Heart left ventricle (tissue), 13 donors: ENCODE measurements at regions not wholly inside any gene's neighbourhood (a gene's known extent, or its start where the extent isn't known, plus 50 kb on each side); places are given as distances from the start of the nearest gene placed in this dataset.

ENCODE experiments used
- CTCF ChIP-seq, 12 donors: fragments of 200-600 bp; sonication (generic) in 4 of 12; IDR thresholded peaks; one replicate each; pipeline versions ENCODE4 v1.5.0 to v1.8.0; 2018 to 2022; ENCODE audit warnings: antibody characterized with exemption in 12 of 12, mild to moderate bottlenecking in 5 of 12
- POLR2A ChIP-seq, 2 donors: fragments of 450-650 bp; IDR thresholded peaks; one replicate each; pipeline ENCODE4 v1.6.1; 2017; ENCODE audit warnings: antibody characterized with exemption in 2 of 2, mild to moderate bottlenecking in 2 of 2, moderate library complexity in 2 of 2
- donor health status: ischemic (EF 13 %, LVEDD 7.1; RV severe dilation, severe dysfunction).
- donor health status: DM: no; HTN: yes; CAD: no.
- donor health status: DM: no; HTN: no; CAD: no.
- donor health status: ischemic (EF 25% LVEDD 6.9; RV normal size, moderate dysfunction).
- donor health status: ischemic (EF 25% LVEDD 5.7; RV mildly dilated, moderate dysfunction).
- donor health status: ischemic (EF 35%, LVEDD 5.7; RV mildly dilated, moderate dysfunction).
- donor health status: nonischemic (EF 11% LVEDD 7.7; RV severe dilation, severe dysfunction).
- donor health status: DM: yes; HTN: yes; CAD: no.
- donor health status: PGD.
- donor health status: ischemic (EF 29% LVEDD 5.4; RV normal size, mild dysfunction).
- donor health status: nonischemic (EF 23%, LVEDD 6.1; RV moderate dilation, normal function).

GRCh38 chr22:22368516-22368915 is 123.9 kb downstream of the VPREB1 start:
- TF ChIP-seq POLR2A (IDR thresholded peaks at IDR 0.05), result no peak
- no peak for TF ChIP-seq CTCF (IDR thresholded peaks at IDR 0.05)
